Adrenal gland (tissue), 9 donors: ENCODE measurements at regions not wholly inside any gene's neighbourhood (a gene's known extent, or its start where the extent isn't known, plus 50 kb on each side); places are given as distances from the start of the nearest gene placed in this dataset.

Experiments used
- DNase-seq, 7 donors: peaks; one replicate each; pipeline ENCODE4 v3.0.0-alpha.2; 2019 to 2020
- H3K27ac ChIP-seq, 5 donors: fragments of 200-600 bp; sonication (generic) in 4 of 5; 1 replicate in 3 of 5; 2 replicates in 2 of 5; pipeline versions ENCODE4 v1.5.1 to v1.8.0; 2016 to 2020; ENCODE audit warnings: mild to moderate bottlenecking in 1 of 5
- H3K27me3 ChIP-seq: fragments of 200-600 bp; 2 replicates; pipeline ENCODE4 v1.8.0; 2021
- H3K36me3 ChIP-seq, 2 donors: fragments of 200-600 bp; replicated peaks in 1 of 2; 1 replicate in 1 of 2; 2 replicates in 1 of 2; pipeline versions ENCODE4 v1.5.1 to v1.8.0; 2018 to 2022
- H3K4me1 ChIP-seq, 2 donors: fragments of 200-600 bp; replicated peaks in 1 of 2; 1 replicate in 1 of 2; 2 replicates in 1 of 2; pipeline versions ENCODE4 v1.5.1 to v1.8.0; 2018 to 2021
- H3K4me3 ChIP-seq, 4 donors: fragments of 200-600 bp; sonication (generic) in 3 of 4; one replicate each; pipeline ENCODE4 v1.5.1; 2016 to 2018
- H3K9me3 ChIP-seq, 3 donors: fragments of 200-600 bp; sonication (generic) in 1 of 3; replicated peaks in 1 of 3; 1 replicate in 2 of 3; 2 replicates in 1 of 3; pipeline versions ENCODE4 v1.5.1 to v1.8.0; 2016 to 2021
- CTCF ChIP-seq, 6 experiments: fragments of 450-650 bp in 4 of 6; fragments of 200-600 bp in 2 of 6; sonication (generic) in 1 of 6; IDR thresholded peaks; 1 replicate in 5 of 6; 2 replicates in 1 of 6; pipeline versions ENCODE4 v1.5.1 to v1.8.0; 2016 to 2021; ENCODE audit warnings: antibody characterized with exemption in 6 of 6, mild to moderate bottlenecking in 2 of 6, moderate library complexity in 1 of 6
- POLR2A ChIP-seq, 2 donors: fragments of 450-650 bp; IDR thresholded peaks; one replicate each; pipeline ENCODE4 v1.6.1; 2017; ENCODE audit warnings: antibody characterized with exemption in 2 of 2, mild to moderate bottlenecking in 2 of 2, moderate library complexity in 1 of 2
- WGBS, 4 donors: extraction: QIAGEN DNeasy Blood & Tissue Kit in 2 of 4; methylation state at CpG; one replicate each; pipeline versions ENCODE4 v1.1.5 to v1.1.7; 2013 to 2017; 5-methylcytosine and 5-hydroxymethylcytosine counted together
- intact Hi-C, 2 donors: fragments of 100-400 bp; cut with DNase I; formaldehyde crosslinking; loops; one replicate each; pipeline versions ENCODE4 v1.14.1 to v1.15.0; 2022 to 2023
- donor health status: healthy with polysubstance abuse.
- donor health status: Bipolar disorder and iron deficiency.
- donor health status: DM: yes; HTN: yes; CAD: no.
- donor health status: DM: no; HTN: no; CAD: no.
- donor health status: DM: no; HTN: no; CAD: no.

- intact Hi-C loops: no loop called here
- H3K27ac ChIP-seq: no peak overlapping the region
- no peaks in the 10 kb centered on the region for H3K9me3 ChIP-seq
- no peaks in the 10 kb centered on the region for H3K36me3 ChIP-seq
- WGBS, 4 donors: 83 to 89% (median 86%) methylated on average over 5 of the region's 5 CpGs
- H3K4me1 ChIP-seq: peaks cover 0 to 6% of the 10 kb centered on the region in 2 donors
- no peaks in the 10 kb centered on the region for H3K27me3 ChIP-seq
- TF ChIP-seq CTCF (IDR thresholded peaks at IDR 0.05) (no peak), POLR2A (IDR thresholded peaks at IDR 0.05) (no peak)
- DNase-seq: no peak
- no peak overlapping the region for H3K4me3 ChIP-seq
Measured at GRCh38 chr2:215794829-215795546, 218.4 kb downstream of the MREG start.

- peaks cover 0 to 6% of the 10 kb centered on the region in 2 donors for H3K4me1 ChIP-seq
- peak in 6 of 7 donors; percentile 20 to 58 (median 46) for DNase-seq
- H3K27ac ChIP-seq: no peak overlapping the region
- H3K4me3 ChIP-seq: no peak overlapping the region
- TF ChIP-seq POLR2A (IDR thresholded peaks at IDR 0.05) (no peak), CTCF (IDR thresholded peaks at IDR 0.05) (no peak)
- H3K9me3 ChIP-seq: no peaks in the 10 kb centered on the region
- no peaks in the 10 kb centered on the region for H3K27me3 ChIP-seq
- intact Hi-C loops: no loop called here
- 72 to 74% (median 72%) methylated on average over 3 of the region's 3 CpGs for WGBS, 4 donors
- H3K36me3 ChIP-seq: no peaks in the 10 kb centered on the region
Measured at GRCh38 chr2:215793747-215794595, 219.4 kb downstream of the MREG start.

GRCh38 chr2:215791481-215791937, 221.8 kb downstream of the MREG start:
- WGBS, 4 donors: 84 to 90% (median 87%) methylated on average over 4 of the region's 4 CpGs
- Histone ChIP-seq H3K4me3 (no peak overlapping the region), H3K9me3 (no peaks in the 10 kb centered on the region), H3K4me1 (peaks cover 0 to 6% of the 10 kb centered on the region in 2 donors), H3K27ac (no peak overlapping the region), H3K27me3 (no peaks in the 10 kb centered on the region), H3K36me3 (no peaks in the 10 kb centered on the region)
- intact Hi-C loops: no loop called here
- TF ChIP-seq POLR2A (IDR thresholded peaks at IDR 0.05) (no peak), CTCF (IDR thresholded peaks at IDR 0.05) (no peak)
- no peak for DNase-seq
